GM19023 (cell line): ENCODE measurements at regions not wholly inside any gene's neighbourhood (a gene's known extent, or its start where the extent isn't known, plus 50 kb on each side); places are given as distances from the start of the nearest gene placed in this dataset.

ENCODE experiments used
- ATAC-seq: cut with Tn5 transposase; IDR thresholded peaks from one replicate; pipeline ENCODE4 v1.9.1; 2021; ENCODE audit warnings: mild to moderate bottlenecking, moderate library complexity; ENCODE audit not compliant: unreplicated experiment

DNA sequence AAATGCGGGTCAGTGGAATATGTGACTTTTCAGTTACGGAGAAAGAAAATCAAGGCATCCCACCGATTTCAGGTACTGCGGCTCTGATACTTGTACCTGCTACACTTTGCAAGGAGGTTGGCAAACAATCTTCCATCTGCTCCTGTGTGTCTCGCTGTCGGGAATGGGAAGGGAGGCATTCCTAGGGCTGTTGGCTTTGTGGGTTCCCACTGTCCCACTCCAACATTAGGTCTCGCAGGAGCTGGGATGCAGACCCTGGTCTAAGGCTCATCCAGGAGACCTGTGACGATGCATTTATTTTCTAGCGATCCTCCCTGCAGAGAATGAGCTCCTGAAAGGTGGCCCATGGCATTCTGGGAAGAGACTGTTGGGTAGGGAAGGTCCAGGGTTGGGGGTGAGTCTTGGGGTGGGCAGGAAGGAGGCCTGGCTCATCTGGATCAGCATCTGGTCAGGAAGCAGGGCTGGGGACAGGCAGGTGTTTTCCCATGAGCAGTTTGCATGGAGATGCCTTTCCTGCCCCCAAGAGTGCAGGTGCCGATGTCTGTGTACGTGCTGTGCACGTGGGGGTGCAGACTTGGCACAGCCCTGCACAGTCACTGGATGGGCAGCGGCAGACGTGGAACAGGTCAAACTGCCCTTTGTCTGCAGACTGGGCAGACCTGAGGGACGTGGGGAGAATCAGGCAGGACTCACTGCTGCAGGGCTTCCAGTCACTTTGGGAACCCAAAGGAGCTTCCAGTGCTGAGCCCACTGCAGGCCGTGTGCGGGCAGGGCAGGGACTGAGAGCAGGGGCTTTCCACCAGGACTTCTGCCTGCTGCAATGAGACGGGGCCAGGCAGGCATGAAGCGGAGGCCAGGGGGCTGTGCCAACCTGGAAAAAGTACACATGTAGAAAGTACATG is 152.4 kb downstream of the TEX29 start:
- no peak for ATAC-seq

DNA sequence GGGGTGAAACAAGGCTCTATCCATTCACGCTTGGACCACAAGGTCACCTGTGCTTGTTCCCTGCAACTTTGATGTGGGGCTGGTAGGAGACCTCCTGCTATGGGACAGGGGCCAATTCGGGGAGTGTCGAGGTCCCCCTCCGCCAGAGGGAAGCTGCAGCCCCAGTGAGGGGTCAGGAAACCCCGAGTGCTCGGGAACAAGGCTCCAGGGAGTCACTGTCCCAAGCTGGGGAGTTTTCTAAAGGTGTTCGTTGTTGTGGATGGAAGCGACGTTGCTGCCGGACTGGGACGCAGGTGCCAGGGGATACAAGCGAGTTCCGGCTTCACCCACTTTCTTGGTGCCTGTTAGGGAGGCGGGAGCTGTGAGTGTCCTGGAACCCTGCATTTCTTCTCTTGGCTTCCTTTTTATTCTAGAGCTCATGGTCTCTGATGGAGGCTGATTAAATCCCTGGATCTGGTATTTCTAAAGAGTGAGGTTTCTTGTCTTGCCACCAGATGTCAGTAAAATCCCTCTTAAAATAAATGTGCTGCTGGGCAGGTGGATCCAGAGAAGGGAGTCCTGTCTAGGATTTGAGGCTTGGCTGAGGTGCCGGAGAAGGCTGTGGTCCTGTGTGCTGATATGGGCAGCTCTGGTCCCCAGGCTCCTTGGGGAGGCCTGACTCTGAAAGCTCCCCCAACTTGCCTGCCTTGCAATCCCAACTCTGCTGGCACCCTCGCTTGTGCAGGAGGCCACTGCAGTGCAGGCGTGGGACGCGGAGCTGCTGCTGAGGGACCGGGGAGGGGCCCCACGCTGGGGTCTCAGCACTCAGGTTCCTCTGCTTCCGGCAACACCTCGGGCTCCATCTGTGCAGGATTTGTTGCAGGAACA is 153.9 kb downstream of the TEX29 start:
- ATAC-seq = no peak

DNA sequence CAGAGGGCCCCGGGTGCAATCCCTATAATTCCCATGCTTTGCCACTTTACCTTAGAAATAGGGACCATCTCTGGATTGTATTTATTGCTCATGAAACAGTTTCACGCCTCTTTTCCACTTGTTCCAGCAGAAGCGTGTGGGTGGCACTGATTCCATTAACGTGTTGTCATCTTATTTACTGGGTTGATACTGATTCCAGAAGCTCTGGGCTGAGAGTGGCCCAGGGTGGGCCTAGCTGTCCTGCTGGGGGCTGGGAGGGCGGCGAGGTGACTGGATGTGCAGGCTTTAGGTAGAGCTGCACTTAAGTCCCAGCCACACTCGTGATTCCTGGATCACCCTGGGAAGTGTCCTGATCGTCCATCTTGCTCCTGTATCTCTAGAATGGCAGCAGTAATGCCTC is 155.0 kb downstream of the TEX29 start:
- ATAC-seq = no peak

DNA sequence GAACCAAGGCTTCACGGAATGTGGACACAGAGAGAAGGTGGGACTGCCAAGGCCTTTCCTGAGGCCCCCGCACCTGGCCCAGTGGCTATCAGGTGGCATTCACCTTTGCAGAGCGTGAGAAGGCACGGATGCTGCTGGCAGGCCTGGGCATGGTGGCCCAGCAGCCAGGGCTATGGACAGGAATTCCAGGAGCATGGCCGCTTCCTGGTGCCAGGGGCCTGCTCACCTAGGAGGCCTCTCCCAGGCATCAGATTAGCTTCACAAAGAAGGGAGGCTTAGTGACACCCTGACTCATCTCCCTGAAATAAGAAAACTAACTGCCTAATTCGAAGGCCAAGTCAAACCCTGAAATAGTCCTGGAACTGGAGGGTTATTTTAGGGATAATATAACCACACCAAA is 155.8 kb downstream of the TEX29 start:
- no peak for ATAC-seq

DNA sequence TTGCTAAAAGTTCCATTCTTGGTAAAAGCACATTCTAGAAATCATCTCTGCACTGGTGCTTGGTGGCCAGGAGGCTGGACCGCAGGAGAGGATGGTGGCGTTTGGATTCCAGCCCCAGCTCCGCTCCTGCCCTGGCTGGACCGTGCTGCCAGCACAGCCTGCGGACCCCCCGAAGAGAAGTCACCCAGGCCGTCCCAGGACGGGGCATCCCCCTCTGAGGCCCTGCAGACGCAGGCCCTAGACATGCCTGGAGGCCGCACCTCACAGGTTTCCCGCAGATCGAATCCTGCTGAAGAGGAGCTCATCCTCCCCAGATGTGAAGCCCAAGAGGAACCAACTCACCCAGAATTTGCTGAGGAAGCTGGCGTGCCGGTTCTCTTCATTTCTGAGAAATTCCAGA is 159.0 kb downstream of the TEX29 start:
- no peak for ATAC-seq

DNA sequence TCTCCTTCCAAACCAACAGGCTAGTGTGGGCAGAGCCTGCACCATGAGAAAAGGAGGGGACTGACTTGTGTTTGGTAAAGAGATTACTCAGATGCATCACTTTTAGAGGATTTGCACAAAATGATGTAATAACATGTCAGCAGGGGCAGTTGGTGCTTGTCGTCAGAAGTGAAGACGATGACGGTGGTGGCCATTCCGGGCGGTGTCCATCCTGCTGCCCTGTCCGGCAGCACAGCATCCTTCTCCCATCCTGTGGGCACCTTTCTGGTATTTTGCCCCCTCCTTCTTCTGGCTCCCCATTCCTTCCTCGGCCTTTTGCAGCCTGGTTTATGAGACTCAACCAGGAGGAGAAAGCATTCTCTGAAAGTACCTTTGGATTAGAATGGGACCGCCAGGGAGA is 160.1 kb downstream of the TEX29 start:
- ATAC-seq = no peak

DNA sequence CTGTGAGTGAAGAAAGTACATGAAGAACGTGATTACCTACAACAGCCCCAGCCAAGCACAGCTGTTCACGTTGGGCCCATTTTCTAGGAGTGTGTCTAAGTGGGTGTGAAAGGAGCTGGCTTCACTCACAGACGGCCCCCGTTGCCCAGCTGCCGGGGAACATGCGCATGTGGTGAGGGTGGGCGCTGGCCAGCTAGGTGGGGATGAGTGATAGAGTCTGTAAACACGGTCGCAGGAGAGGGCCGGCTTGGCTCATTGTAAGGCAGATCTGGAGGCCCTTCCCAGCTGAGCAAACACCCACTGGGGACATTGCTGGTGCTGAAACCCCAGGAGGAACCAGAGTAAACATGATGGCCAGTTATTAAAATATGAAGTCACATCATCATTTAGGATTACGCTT is 160.5 kb downstream of the TEX29 start:
- no peak for ATAC-seq

DNA sequence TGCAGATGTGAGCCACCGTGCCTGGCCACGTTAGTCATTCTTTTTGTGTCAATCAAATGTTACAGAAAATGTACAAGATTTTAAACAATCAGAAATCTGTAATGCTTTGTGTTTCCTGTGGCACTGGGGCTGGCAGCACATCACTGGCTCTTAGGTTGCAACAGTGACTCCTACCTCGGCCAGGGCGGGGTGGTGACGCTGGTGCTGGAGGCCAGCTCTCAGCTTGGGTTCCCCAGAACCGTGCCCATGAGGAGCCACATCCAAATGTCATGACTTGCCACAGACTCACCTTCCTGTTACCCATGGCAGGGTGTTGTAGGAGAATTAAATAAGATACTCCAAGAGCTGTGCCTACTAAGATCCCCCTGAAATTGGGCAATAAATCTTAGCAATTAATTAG is 161.7 kb downstream of the TEX29 start:
- no peak for ATAC-seq

DNA sequence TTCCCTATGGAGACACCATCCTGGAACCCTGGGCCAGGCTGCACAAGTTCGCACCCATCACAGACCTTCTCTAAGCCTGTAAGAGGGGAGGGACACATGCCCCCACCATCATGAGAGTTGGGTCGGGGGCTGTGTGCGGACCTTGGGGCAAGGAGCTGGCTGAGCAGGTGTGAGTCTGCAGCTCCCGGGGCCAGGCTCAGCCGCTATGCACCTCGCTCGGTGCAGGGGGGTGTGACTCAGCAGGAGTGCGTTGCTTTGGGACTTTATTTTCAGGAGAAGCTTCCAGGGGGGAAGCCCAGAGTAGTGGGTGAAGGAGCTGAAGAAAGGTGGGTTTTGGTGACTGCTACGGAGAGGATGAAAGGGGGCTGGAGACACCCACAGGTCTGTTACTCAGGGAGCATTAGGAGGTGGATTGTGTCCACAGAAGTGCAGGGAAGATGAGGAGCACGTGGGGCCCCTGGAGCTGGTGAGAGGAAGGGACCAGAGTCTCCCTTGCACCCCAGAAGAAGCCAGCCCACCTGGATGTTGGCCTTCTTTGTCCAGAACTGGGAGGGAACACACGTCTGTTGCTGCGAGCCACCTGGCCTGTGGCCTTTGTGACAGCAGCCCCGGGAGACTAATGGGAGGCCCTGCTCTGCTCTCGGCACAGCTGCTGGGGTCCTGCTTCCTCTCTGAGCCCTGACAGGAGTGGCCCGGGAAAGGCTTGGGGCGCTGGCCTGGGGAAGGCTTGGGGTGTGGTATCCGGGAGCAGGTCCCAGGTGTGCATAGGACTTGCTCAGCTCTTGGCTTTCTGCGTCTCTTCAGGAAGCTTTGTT is 162.6 kb downstream of the TEX29 start:
- ATAC-seq = no peak

DNA sequence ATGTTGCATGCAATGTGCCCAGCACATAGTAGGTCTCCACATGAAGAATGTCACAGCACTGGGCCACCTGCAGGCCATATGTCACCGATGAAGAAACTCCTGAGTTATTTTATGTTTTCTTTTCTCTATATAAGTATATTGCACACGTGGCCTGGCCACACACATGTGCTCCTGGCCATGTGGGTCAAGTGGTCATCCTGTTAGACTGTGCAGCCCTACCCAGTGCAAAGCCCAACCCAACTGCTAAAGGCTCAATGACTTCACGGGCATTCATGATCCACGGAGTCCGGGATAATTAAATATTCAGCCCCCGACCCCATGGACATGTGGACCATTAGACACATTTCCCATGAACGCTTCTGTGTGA is 163.2 kb downstream of the TEX29 start:
- ATAC-seq = no peak

DNA sequence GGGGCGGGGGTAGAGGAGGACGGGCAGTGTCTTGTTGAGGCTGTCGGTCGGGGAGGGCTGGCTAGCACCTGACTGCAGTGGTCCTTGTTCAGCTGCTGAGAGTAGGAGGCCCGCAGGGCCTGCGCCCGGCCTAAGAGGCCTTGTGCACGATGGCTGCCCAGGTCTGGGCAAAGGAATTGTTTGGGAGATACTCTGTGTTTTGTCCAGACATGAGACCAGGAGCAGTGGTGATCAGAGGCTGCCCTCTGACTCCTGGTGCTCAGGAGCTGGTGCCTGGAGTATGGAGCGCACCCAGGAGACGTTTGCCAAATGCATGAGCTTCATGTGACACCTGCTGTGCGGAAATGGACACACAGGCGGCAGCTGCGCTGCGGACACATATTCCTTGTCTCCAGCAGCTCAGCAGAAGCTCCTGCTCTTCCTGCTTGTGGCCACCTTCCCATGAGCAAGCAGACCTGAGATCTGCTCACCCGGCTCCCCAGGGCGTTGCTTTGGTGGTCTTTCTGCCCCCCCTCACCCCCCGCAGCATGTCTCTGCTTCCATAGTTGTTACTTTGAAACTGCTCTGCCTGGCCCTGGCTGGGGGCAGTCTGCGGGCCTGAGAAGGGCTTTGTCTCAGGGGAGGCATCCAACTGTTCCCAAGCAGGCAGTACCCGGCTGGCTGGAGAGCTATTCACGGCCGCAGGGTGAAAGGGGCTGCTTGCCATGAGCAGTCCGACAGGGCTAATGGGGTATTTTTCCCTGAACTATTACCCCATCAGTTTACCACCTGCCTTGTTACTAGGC is 163.9 kb downstream of the TEX29 start:
- ATAC-seq = no peak

DNA sequence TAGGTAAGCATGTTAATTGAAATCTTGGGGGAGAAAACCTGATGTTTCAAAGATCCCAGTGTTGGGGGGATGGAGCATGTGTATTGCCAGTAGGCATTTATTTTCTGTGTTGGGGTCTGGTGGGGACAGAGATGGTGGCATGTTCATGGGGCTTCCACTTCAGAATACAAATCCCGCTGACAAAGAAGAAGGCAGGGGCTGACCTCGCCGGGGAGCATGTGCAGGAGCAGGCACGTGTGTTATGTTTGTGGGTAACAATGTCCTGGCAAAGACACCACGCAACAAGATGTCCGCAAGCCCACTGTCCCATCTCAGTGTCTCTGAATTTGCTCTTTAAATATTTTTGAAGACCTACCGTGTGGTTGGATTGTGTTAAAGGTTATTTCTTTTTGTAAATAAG is 164.5 kb downstream of the TEX29 start:
- no peak for ATAC-seq

DNA sequence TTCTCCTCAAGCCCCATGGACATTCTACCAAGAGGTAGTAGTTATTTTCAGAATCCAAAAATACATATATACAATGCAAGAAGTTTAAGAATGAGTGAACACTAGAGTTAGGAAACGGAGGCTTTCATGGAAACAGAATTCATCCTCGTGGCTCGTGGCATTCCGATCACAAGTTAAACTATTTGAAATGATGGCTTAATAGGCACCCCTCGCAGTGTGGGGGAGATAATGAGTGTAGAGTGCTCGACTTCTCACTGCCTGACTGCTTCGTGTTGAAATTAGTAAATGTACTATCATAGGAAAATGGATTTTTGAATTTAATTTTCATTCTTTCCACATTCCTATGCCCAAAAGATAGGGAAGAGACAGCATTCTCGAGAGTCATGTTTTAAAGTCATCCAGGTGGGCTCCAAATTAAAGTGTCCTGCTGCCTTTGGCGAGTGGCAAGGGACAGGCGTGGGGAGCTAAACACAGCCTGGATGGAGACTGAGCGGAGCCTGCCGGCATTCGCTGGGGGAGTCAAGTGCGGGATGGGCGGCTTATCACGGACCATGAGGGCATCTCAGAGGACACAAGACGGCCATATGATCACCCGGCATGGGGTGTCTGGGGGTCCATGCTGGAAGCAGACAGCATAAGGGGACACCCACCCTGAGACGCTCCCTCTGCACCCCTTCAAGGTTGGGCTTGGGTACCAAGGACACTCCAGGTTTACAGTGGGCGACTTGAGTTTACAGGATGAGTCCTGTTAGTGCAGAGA is 165.2 kb downstream of the TEX29 start:
- ATAC-seq = no peak

DNA sequence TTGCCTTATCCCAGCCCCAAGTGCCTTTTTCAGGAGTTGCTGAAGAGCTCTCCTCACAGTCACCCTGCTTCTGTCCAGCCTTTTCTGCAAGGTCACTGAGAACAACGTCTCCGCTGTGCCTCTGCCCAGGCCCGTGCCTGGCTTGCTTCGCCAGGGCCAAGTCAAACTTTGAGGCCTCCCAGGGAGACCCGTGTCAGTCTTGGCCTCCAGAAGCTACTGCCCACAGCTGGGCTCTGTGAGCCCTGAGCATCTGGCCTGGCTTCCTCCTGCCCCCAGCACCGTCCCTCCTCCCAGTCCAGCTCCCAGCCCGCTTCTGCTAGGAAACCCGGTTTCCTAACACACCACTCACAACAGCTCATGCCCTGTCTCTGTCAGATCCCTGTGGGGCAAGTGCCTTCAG is 165.9 kb downstream of the TEX29 start:
- ATAC-seq = no peak

DNA sequence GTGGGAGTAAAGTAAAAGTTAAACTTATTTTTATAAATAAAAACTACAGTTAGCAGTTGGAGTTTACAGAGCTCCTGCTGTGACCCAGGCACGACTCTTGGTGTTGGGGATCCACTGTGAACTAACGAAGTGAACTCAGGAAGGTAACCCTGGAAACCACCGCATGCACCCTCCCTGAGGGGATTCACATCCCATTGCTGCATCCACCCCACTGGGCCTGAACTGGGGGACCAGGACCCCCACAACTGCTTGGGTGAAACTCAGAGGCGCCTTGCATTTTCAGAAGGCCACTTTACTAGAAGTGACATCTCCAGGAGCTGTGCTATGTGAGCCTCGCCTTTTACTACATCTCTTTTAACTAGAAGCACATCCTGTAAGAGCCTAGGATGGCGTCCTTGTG is 166.4 kb downstream of the TEX29 start:
- ATAC-seq = no peak

DNA sequence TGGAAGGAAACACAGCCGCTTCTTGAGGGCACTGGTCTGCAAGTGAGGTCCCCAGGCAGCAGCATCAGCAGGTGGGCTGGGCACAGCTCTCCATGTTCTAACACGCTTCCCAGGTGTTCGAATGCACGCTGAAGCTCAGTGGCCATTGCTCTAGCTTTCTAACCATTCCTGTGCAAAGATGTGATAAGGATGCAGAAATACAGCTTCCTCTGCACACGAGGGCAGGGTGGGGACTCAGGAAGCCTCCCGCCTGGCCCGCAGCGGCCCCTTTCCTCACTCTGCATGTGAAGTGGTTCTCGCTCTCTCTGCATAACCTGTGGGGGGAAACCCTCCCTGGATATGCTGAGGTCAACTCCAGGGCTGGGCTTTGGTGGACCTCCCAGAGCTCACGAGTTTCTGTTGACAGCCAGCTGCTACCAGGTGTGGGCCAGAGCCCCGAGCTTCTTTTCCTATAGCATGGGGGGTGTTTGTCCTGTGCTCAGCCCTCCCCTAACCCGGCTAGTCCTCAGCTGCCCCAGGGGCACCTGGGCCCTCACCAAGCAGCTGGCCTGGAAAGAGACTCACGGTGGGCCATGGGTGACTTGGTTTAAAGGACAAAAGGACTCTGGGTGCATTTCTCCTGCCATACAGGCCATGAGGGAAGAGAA is 168.2 kb downstream of the TEX29 start:
- ATAC-seq = no peak

DNA sequence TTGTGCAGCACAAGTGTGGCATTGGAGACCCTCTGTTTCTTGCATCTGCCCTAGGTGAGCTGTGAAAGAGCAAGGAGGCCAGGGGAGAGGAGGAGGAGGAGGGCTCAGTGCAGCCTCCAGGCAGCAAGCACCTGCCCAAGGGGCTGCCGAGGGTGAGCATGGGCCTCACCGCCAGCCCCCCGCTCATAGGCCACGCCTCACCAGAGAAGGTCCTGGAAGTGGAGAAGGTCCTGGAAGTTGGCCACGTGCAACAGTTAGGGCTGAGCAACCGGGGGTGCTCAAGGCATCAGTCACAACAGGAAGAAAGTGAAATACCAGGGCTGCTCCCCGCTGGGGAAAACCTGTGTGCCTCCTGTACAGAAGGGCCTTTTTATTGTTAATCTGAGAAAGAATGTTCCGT is 168.9 kb downstream of the TEX29 start:
- no peak for ATAC-seq

DNA sequence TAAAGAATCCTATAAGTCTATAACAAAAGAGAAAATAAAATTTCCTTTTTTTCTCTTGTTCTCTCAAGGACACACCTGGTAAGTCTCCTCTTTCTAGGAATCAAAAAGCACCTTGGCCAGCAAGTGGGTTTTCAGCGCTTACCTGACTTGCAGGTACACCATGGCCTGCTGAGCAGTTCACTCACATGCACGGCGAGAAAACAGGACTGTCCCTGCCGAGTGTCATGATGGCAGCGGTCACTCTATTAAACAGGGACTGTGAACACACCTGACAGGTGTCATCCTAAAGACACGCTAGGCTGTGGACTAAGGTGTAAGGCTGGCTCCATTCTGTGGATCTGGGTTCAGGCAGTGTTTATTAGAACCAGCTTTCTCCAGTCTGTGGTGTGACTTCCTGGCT is 170.2 kb downstream of the TEX29 start:
- no peak for ATAC-seq

DNA sequence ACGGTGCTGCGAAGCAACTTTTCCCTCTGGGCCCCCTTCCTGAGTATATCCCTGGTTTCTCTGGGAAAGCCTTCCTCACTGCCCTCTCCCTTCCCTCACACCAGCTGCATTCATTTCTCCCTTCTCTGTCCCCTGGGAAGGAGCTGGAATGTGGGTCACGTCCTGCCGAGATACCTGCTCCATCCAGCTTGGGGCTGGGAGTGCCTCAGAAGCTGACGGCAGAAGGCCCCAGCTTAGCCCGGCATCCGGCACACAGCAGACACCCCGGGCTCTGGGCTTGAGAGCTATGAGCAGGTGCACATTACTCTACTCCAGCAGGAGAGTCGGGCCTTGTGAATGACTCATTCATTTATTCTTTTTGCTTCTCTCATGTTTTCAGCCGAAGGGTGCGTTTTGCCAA is 170.6 kb downstream of the TEX29 start:
- ATAC-seq = no peak
